ENCODE measurements at regions not wholly inside any gene's neighbourhood (a gene's known extent, or its start where the extent isn't known, plus 50 kb on each side); places are given as distances from the start of the nearest gene placed in this dataset.
A peak's percentile ranks its signal among the peaks of the same experiment; 100 is the strongest.
"Not testable (repeated sequence)": the region's sequence is repeated elsewhere in the genome, so short reads cannot be mapped to it uniquely, and the experiment has no call there.

GRCh38 chr4:66229885-66230284 is 559.6 kb upstream of the EPHA5 start:
- no peak for DNase-seq

GRCh38 chr4:66225539-66225938 is 555.2 kb upstream of the EPHA5 start:
- no peak for DNase-seq

GRCh38 chr4:66223068-66223703 is 552.9 kb upstream of the EPHA5 start:
- DNase-seq, result no peak

GRCh38 chr4:66219401-66219800 is 549.1 kb upstream of the EPHA5 start:
- DNase-seq, result peak; percentile 2

- no peak for DNase-seq
Measured at GRCh38 chr4:66216252-66216651, 546.0 kb upstream of the EPHA5 start.

- DNase-seq, result no peak
Measured at GRCh38 chr4:66212489-66212888, 542.2 kb upstream of the EPHA5 start.

- no peak for DNase-seq
Measured at GRCh38 chr4:66204534-66205247, 534.4 kb upstream of the EPHA5 start.

GRCh38 chr4:66202870-66203269 is 532.6 kb upstream of the EPHA5 start:
- DNase-seq, result no peak

GRCh38 chr4:66197451-66197850 is 527.2 kb upstream of the EPHA5 start:
- DNase-seq, result no peak

GRCh38 chr4:66193487-66193886 is 523.2 kb upstream of the EPHA5 start:
- DNase-seq, result no peak

GRCh38 chr4:66187175-66187720 is 517.0 kb upstream of the EPHA5 start:
- no peak for DNase-seq

GRCh38 chr4:66186095-66186494 is 515.8 kb upstream of the EPHA5 start:
- no peak for DNase-seq

GRCh38 chr4:66182636-66183035 is 512.3 kb upstream of the EPHA5 start:
- peak; percentile 77 for DNase-seq

GRCh38 chr4:66178906-66179305 is 508.6 kb upstream of the EPHA5 start:
- peak; percentile 93 for DNase-seq

- DNase-seq, result peak; percentile 43
Measured at GRCh38 chr4:66169341-66169740, 499.1 kb upstream of the EPHA5 start.

- DNase-seq, result no peak
Measured at GRCh38 chr4:66164869-66165268, 494.6 kb upstream of the EPHA5 start.

GRCh38 chr4:66160606-66161005 is 490.3 kb upstream of the EPHA5 start:
- peak; percentile 57 for DNase-seq

GRCh38 chr4:66157594-66157993 is 487.3 kb upstream of the EPHA5 start:
- no peak for DNase-seq

- DNase-seq, result no peak
Measured at GRCh38 chr4:66130042-66130441, 459.8 kb upstream of the EPHA5 start.

- no peak for DNase-seq
Measured at GRCh38 chr4:66123831-66124413, 453.6 kb upstream of the EPHA5 start.

- DNase-seq, result peak; percentile 65
Measured at GRCh38 chr4:66123190-66123589, 452.9 kb upstream of the EPHA5 start.

GRCh38 chr4:66115231-66115630 is 444.9 kb upstream of the EPHA5 start:
- not testable (repeated sequence) for DNase-seq

GRCh38 chr4:66108898-66109297 is 438.6 kb upstream of the EPHA5 start:
- DNase-seq, result no peak

GRCh38 chr4:66097218-66097617 is 426.9 kb upstream of the EPHA5 start:
- no peak for DNase-seq

Measured in fibroblast of skin of back (primary cell).